NCI-H146 (cell line): ENCODE measurements at regions not wholly inside any gene's neighbourhood (a gene's known extent, or its start where the extent isn't known, plus 50 kb on each side); places are given as distances from the start of the nearest gene placed in this dataset.
"Not testable (repeated sequence)": the region's sequence is repeated elsewhere in the genome, so short reads cannot be mapped to it uniquely, and the experiment has no call there.

Source experiments
- DNase-seq: peaks from one replicate; lab custom pipeline; 2025; lab: John Stamatoyannopoulos, UW

DNA sequence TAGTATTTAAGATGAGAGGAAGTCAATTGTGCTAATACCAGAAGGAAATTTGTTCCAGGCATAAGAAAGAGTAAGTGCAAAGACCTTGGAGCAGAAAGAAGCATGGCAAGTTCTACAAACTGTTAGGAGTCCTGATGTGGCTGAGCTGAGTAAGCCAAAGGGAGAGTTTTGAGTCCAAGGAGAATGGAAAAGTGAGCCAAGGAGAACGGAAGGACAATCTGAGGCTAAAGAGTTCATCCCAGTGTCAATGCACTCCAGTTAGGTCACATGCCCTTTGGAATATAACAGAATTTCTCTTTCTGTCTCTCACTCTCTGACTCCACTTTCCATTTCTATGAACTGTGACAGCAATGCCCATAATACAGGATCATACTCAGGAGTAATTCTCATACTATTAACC lies 224.7 kb downstream of the CAAP1 start:
- no peak for DNase-seq

DNA sequence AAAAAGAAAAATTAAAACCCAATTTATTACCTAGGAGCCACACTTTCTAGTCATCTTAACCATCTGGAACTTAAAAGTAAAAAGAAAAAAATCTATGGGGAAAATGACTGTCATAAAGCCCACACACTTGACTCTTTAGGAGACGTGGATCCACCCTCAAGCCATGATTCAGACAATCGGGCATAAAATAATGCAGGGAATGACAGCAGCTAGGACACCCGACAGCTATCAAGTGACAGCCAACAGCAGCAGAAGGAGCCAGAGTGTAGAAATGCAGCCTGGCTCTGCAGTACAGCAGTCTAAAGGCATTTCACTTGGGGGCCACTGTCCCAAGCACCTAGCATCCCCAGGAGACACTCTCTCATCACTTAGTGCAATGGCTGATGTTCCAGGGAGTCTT lies 226.9 kb downstream of the CAAP1 start:
- no peak for DNase-seq

DNA sequence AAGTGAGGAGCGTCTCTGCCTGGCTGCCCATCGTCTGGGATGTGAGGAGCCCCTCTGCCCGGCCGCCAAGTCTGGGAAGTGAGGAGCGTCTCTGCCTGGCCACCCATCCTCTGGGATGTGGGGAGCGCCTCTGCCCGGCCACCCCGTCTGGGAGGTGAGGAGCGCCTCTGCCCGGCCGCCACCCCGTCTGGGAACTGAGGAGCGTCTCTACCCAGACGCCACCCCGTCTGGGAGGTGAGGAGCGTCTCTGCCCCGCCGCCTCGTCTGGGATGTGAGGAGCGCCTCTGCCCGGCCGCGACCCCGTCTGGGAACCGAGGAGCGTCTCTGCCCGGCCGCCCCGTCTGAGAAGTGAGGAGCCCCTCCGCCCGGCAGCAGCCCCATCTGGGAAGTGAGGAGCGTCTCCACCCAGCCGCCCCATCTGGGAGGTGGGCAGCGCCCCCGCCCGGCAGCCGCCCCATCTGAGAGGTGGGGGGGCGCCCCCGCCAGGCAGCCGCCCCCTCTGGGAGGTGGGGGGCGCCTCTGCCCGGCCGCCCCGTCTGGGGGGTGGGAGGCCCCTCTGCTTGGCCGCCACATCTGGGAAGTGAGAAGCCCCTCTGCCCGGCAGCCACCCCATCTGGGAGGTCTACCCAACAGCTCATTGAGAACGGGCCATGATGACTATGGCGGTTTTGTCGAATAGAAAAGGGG lies 228.4 kb downstream of the CAAP1 start:
- not testable (repeated sequence) for DNase-seq

DNA sequence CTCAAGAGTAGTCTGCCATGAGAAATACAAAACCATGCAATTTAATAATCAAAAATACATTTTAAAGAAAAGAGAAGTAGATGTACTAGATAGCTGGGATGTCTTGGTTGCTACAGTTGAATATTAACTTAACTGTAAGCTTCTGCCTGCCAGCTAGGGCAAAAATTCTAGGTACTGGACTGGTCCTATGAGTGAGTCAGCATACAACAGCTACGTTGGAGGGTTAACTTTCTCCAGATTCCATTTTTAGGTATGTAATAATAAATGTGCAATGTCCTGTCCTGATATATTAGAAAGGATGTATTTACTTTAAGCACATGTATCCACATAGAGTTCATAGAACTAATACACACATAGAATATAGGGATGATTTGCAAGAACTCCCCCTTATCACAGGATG lies 230.1 kb downstream of the CAAP1 start:
- DNase-seq: no peak

DNA sequence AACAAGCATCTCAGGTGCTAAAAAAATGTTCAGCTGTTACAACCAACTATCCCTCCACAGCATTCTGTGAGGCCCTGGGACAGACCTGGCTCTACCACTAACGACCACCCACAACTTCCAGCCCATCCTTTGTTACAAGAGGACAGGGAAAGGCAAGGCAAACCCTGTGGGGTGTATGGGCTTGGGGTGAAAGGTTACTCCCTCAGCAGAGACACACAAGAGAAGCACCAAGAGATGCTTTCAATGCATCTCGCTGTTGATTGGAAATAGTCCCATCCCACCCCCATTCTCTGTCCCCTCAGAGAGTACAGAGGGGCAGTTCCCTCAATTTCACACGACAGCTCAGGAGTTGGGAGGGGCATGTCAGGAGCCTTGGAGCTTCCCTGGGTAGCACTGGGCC lies 234.1 kb downstream of the CAAP1 start:
- no peak for DNase-seq

DNA sequence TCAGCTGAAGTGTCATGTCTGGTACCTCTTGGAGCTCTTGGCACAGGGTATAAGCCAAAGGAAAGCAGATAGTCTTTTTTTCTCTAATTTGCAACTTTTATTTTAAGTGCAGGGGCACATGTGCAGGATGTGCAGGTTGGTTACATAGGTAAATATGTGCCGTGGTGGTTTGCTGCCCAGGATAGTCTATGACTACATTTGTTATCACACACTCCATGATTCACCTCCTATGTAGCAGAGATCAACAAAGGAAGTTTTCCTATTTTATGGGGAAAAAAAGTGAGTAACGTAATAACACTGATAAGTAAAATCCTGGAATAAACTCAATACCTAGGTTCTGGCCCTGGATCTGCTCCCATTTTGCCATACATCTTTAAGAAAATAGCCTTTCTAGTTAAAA lies 234.6 kb downstream of the CAAP1 start:
- DNase-seq: no peak

DNA sequence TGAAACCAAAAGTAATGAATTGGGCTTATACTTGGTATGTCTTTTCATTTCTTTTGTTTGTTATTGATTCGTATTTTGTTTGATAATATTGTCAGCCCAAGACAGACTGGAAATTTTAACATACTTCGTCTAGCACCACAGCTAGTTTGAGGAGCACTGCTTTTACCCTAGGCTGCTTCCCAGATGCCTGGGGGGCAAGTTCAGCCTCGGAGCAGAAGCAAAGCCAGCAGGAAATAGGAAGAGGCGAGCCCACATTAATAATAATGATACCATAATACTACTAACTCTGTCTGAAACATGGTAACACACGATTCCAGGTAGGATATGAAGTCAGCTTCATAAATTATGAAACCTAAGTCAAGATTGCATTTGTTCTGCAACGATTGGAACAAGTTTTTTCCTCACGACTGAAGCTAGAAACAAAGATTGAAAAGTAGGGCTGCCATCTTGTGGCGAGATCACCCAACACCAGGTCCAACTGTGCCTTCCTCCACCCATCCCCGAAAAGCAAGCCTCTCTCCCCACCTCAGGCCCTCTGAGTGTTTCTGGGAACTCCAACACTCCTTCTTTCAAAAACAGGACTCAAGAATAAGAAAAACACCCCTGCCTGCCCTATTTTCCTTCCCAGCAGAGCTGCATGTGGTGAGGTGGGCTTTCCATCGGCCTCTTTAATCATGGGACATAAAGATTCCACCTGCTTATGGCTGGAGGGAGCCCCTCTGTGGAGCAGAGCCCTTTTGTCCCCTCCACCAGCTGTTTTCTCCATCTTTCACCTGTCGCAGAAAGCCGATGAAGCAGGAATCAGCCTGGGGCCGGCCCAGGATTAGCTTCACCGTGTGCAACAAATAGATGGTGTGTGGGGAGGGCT lies 236.4 kb downstream of the CAAP1 start:
- peak; percentile 27 for DNase-seq

DNA sequence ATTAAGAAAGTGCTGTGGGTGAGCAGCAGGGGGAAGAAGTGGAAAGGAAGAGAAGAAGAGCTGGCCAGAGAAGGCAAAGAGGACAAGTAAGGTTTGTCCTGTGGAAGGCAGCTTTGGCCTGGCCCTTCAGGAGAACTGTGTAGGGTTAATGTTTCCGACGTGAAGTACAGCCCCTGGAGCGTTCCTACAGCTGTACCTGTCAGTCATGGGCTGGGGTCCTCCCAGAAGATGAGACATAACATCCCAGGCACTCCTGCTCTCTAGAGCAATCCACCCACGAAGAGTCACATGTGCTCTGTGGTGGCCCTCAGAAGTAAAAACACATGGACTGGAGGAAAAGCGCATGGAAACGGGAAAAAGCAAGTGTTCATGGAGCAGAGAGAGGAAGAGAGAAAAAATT lies 237.4 kb downstream of the CAAP1 start:
- DNase-seq: no peak

DNA sequence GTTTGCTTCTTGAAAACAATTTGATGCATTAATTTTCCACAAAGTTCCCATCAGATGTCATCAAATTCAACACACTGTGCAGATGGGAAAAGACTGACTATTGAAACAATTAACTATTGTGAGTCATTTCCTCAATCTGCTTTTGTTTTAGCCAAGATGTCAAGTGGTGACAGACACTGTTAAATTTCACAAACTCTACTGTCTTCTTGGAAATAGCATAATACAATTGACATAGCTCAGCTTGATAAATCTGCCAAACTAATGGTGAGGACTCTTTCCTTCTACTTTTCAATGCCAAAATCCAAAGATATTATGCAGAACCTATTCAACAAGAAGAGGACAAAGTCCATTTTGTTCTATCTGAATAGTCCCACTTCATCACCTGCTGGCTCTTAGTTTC lies 242.3 kb downstream of the CAAP1 start:
- DNase-seq: no peak

DNA sequence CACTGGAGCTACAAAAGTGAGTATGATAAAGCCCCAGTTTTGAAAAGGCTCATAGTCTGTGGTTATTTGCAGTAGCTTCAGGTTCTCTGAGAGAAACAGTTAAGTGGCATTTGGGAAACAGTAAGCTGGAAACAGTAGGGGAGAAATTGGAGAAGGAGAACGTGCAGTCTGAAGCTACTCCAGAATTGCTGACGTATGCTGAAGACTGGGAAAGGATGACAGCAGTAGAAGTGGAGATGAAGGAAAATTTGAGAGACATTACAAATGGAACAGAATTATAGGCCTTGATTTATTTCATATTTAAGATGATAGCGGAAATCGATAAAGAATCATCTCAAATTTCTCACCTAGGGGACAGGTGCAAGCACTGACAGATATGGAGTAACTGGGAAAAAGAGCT lies 248.8 kb downstream of the CAAP1 start:
- DNase-seq: no peak

DNA sequence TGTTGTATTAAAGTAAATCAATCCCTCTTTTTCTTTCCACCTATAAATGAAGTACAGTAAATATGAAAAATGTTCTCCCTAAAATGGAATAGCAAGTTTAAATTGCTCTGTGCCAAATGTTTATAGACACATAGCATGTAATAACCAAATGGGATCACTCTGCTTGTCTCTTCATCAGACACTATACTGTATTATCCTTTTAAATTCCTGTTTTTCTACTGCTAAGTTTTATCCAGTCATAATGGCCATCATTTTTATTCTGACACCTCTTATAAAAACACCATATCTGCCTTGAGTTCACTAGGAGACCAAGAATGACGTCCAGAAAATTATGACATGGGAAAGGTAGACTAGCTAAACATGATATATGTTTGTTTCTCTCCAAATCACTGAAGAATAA lies 252.8 kb downstream of the CAAP1 start:
- DNase-seq: no peak

DNA sequence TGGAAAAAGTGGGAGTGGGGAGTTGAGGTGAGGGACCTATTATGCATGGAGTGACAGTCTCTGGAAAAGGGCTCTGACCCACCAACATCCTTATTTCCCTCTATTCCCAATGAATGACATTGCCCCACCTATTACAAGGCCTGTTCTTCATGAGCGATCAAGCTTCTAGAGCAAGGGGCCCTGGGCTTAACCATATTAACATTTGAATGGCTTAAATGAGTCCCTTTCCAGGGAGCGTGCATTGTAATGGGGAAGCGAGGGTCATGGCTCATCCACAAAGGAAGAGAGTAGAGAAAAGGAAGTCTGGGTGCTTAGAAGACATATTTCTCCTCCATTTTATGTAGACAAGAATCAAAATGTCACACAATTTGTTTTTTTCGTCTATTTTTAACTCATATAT lies 255.5 kb downstream of the CAAP1 start:
- no peak for DNase-seq

DNA sequence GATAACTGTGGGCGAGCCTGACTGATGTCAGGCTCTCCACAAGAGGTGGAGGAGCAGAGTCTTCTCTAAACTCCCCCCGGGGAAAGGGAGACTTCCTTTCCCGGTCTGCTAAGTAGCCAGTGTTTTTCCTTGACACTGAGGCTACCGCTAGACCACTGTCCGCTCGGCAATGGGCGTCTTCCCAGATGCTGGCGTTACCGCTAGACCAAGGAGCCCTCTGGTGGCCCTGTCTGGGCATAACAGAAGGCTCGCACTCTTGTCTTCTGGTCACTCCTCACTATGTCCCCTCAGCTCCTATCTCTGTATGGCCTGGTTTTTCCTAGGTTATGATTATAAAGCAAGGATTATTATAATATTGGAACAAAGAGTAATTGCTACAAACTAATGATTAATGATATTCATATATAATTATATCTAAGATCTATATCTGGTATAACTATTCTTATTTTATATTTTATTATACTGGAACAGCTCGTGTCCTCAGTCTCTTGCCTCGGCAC lies 278.7 kb downstream of the CAAP1 start:
- DNase-seq: peak; percentile 13

DNA sequence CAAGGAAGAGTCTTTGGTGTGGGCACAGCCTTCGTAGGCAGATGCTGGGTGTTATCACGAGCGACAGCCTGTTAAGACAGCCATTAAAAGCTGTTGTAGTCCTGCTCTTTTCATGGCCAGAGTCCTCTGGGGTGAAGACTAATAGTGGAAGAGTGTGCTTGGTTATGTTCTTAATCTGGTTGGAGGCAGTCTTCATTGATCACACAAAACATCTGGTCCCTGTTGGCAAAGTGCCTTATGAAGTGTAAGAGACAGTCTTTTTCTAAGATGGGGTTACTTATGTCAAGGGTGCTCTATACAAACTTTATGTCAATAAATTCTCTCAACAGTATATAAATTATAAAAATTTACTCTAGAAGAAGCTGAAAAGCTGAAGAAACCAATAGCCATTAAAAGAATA lies 280.4 kb downstream of the CAAP1 start:
- DNase-seq: no peak

DNA sequence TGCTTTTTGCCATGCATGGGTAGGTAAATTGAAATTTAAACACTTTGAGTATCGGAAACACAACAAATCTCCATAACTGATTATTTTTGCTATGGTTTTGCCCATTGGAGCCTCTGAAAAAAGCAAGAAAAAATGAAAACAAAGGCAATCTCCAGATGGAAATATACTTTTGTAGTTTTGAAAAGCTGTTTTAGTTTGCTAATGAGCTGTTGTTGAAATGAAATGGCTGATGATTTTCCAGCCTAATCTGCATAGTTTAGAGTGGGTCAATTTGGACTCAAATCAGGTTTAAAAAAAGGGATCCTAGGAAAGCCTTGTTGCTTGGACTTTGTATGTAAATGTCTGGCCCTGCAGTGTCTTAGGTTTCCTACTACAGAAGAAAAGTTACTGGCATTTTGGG lies 285.8 kb downstream of the CAAP1 start:
- no peak for DNase-seq

DNA sequence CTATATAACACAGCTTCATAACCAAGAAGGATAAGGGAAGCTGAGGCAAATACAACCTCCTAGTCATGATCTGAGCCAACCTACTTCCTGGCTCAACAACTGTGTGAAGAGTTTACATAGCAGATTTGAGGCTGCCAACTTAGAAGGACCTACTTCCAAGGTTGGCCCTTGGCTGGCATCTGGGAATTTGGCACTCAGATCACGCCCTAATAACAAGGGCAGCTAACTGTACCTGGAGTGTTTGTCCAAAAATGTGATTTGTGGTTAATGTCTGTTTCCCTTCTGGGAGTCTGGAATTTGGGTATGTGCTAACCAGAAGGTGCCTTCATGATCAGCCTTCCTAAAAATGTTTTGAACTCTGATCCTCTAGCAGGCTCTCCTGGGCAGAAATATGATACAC lies 287.2 kb downstream of the CAAP1 start:
- no peak for DNase-seq

DNA sequence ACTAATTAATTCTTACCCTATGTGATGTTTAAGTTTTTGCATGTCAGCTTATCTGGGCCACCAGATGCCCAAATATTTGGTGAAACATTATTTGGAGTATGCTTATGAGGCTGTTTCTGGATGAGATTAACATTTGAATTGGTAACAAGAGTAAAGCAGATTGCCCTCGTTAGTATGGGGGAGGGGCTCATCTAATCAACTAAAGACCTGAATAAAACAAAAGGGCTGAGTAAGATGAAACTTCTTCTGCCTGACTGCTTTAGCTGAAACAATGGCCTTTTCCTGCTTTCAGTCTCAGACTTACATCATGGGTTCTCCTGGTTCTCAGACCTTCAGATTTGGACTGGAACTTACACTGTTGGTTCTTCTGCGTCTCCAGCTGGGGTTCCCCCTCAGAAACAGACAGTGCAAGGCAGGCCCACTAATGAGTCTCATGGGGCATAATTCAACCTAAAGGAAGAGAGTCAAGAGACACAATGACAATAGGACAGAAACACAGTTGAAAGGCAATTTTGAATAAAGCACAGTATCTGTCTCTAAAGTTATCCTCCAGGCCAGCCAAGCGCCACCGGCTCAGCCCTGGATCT lies 288.4 kb downstream of the CAAP1 start:
- DNase-seq: no peak

DNA sequence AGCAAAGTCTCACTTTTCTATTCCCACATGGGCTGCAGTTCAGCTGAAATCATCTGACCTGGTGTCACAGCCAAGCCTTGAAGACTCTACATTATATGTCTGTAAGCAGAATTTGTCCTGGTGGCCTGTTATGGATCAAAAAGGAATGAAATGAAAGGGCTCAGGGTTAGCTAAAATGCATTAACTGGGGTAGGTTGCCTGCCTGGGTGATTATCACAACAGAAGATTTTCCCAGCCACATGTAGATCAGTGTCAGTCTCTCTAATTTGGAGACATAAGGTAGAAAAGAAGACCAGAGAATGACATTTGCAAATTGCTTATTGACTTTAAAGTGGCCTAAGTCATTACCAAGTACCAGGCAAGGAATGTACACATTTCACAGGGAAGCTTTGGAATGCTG lies 289.0 kb downstream of the CAAP1 start:
- DNase-seq: no peak

DNA sequence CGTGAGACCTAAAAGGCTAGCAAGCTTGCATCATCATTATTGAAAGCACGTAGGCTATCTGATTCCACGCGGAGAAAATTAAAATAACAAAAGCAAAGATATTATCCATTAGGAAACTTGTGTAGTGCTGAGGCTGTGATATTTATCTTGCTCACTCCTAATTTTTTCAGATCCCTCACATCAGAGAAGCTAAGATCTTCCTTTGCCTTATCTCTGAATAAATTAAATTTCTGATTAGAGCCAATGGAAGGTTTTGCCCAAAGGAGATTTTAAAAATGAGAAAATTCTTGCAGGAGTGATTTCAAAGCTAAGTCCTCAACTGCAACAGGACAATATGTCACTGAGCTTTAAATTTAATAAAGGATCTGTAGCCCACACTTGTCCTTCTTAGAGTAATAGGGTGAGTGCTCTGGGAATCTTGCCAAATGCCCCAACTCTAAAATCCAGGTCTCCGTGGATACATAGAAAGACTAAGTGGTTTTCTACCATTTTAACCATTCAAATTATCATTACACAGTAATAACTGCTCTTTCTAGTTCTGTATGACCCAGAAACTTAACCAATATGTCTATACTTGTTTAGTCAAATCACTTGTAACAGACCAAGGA lies 295.0 kb downstream of the CAAP1 start:
- DNase-seq: no peak

DNA sequence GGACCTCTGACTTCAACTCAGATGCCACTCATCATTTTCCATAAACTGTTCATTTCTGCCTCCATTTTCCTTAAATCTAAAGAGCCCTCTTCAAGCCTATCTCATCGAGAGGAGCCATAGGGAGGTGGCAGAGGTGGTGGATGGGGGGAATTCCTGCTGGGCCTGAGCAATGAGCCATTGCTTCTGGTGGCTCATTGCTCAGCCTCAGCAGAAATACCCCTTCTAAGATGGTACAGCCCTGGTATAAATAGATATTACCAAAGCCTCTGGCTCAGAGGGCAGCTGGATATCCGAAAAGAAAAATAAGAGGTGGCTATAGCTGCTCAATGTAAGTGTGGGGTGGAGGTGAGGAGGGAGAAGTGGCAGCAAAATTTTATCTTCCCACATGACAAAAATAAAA lies 313.5 kb downstream of the CAAP1 start:
- DNase-seq: no peak

DNA sequence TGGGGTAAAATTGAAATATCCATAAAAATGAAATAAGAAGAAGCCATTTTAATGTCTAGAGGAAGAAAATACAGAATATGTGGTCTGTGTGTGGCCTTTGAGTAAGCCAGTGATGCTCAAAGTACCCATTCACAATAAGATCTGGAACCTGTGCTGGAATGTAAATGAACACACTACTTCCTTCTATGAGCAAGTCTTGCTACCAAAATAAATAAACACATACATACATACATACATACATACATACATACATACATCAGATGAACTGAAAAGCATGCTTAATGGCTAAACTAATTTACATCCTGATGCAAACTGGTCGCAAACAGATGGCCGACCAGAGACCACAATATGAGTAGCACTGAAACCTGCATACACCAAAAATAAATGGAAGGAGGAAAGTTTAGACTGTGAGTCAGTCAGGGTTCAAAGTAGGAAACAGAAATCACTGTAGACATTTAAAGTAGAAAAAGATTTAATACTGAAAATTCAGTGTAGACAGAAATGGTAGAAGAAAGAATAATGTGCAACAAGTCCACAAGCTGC lies 317.6 kb downstream of the CAAP1 start:
- DNase-seq: no peak

DNA sequence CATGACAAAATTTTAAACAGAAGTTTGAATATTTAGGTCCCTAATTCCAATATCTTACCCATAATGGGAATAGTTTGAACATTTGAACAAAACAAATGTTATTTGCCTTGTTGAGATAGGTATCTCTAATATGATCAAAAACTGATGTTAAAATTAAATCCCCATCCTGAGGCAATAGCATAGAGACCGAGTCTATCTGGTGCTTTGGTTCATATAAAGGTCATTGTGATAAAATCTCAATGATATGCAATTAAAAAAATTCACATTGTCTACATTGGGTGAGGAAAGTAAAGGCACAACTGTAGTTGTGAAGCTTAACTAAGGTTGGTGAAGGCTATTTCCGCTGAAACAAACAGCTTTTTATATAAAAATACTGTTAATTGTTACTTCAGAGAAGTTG lies 318.3 kb downstream of the CAAP1 start:
- DNase-seq: no peak
